ENCODE measurements at regions not wholly inside any gene's neighbourhood (a gene's known extent, or its start where the extent isn't known, plus 50 kb on each side); places are given as distances from the start of the nearest gene placed in this dataset.

DNA sequence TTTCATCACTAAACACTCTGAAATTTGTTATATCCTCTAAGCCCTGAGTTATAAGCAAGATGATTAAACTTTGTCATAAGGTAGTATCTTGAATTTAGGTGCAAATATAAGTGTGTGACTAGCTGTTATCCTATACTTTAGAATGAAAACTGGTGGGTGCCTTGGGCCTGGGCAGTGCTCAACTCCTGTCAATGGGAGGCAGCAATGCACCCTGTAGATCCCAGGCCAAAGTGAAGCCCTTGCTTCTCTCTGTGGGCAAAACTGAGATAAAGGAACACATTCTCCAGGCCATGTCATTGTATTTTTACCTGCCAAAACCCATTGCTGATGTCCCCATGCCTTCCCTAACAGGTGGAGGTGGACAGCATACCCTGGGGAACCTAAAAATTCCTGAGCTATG, 525.2 kb downstream of the TNS1 start:
- Histone ChIP-seq H3K79me2 (ENCODE audit: low read length) (no peaks in the 10 kb centered on the region), H3K27me3 (ENCODE audit: low read length) (no peaks in the 10 kb centered on the region), H3K9ac (ENCODE audit: low read length) (no peak overlapping the region), H3K9me2 (replicated peaks; ENCODE audit: insufficient read depth, low read length) (no peaks in the 10 kb centered on the region), H4K20me1 (ENCODE audit: insufficient read depth, low read depth, low read length) (no peaks in the 10 kb centered on the region), H2AFZ (ENCODE audit: low read length) (no peak overlapping the region), H3K27ac (ENCODE audit: low read length) (no peak overlapping the region), H3K9me3 (ENCODE audit: low read length) (no peaks in the 10 kb centered on the region), H3K4me1 (ENCODE audit: low read length) (no peaks in the 10 kb centered on the region), H3K36me3 (ENCODE audit: insufficient read depth, low read length) (no peaks in the 10 kb centered on the region), H3K4me2 (ENCODE audit: low read depth, low read length, poor library complexity, severe bottlenecking) (no peak overlapping the region), H3K4me3 (ENCODE audit: low read length) (no peak overlapping the region)
- DNase-seq, result no peak

- Histone ChIP-seq H3K9ac (ENCODE audit: low read length) (no peak overlapping the region), H3K4me3 (ENCODE audit: low read length) (no peak overlapping the region), H4K20me1 (ENCODE audit: insufficient read depth, low read depth, low read length) (no peaks in the 10 kb centered on the region), H3K79me2 (ENCODE audit: low read length) (no peaks in the 10 kb centered on the region), H3K36me3 (ENCODE audit: insufficient read depth, low read length) (no peaks in the 10 kb centered on the region), H3K4me1 (ENCODE audit: low read length) (no peaks in the 10 kb centered on the region), H3K27me3 (ENCODE audit: low read length) (no peaks in the 10 kb centered on the region), H3K9me2 (replicated peaks; ENCODE audit: insufficient read depth, low read length) (no peaks in the 10 kb centered on the region), H2AFZ (ENCODE audit: low read length) (no peak overlapping the region), H3K27ac (ENCODE audit: low read length) (no peak overlapping the region), H3K9me3 (ENCODE audit: low read length) (no peaks in the 10 kb centered on the region), H3K4me2 (ENCODE audit: low read depth, low read length, poor library complexity, severe bottlenecking) (no peak overlapping the region)
- DNase-seq, result no peak
Measured at GRCh38 chr2:217475791-217476190, 527.0 kb downstream of the TNS1 start.

GRCh38 chr2:217475101-217475500, 527.7 kb downstream of the TNS1 start:
- Histone ChIP-seq H3K27ac (ENCODE audit: low read length) (no peak overlapping the region), H2AFZ (ENCODE audit: low read length) (no peak overlapping the region), H3K27me3 (ENCODE audit: low read length) (no peaks in the 10 kb centered on the region), H3K9me2 (replicated peaks; ENCODE audit: insufficient read depth, low read length) (no peaks in the 10 kb centered on the region), H3K4me1 (ENCODE audit: low read length) (no peaks in the 10 kb centered on the region), H3K36me3 (ENCODE audit: insufficient read depth, low read length) (no peaks in the 10 kb centered on the region), H3K9ac (ENCODE audit: low read length) (no peak overlapping the region), H3K4me3 (ENCODE audit: low read length) (no peak overlapping the region), H3K9me3 (ENCODE audit: low read length) (no peaks in the 10 kb centered on the region), H3K4me2 (ENCODE audit: low read depth, low read length, poor library complexity, severe bottlenecking) (no peak overlapping the region), H3K79me2 (ENCODE audit: low read length) (no peaks in the 10 kb centered on the region), H4K20me1 (ENCODE audit: insufficient read depth, low read depth, low read length) (no peaks in the 10 kb centered on the region)
- no peak for DNase-seq

DNA sequence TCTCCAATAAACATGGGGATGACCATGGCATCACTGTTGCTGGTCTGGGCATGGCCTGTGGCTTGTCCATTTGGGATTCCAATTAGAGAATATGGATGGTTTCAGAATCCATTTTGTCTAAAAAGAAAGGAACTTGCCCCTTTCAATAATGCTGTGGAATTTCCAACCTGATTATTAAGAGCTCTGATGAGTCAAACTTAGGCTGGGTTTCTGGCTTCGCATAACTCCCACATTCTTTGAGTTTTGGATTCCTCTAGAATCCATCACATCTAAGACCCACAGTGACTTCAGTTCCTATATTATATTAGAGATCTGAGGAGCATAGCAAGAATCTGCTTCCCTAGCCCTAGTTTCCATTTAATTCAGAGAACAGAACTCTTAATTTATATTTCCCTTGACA, 531.5 kb downstream of the TNS1 start:
- Histone ChIP-seq H3K27ac (ENCODE audit: low read length) (no peak overlapping the region), H3K36me3 (ENCODE audit: insufficient read depth, low read length) (no peaks in the 10 kb centered on the region)
- no peak for DNase-seq

GRCh38 chr2:217469203-217469810, 533.5 kb downstream of the TNS1 start:
- no peaks in the 10 kb centered on the region for H3K79me2 ChIP-seq (ENCODE audit: low read length)
- no peaks in the 10 kb centered on the region for H3K4me1 ChIP-seq (ENCODE audit: low read length)
- no peaks in the 10 kb centered on the region for H3K9me3 ChIP-seq (ENCODE audit: low read length)
- H3K4me3 ChIP-seq (ENCODE audit: low read length), result no peak overlapping the region
- H3K36me3 ChIP-seq (ENCODE audit: insufficient read depth, low read length), result no peaks in the 10 kb centered on the region
- H4K20me1 ChIP-seq (ENCODE audit: insufficient read depth, low read depth, low read length), result no peaks in the 10 kb centered on the region
- no peak overlapping the region for H2AFZ ChIP-seq (ENCODE audit: low read length)
- H3K27me3 ChIP-seq (ENCODE audit: low read length), result no peaks in the 10 kb centered on the region
- no peak overlapping the region for H3K9ac ChIP-seq (ENCODE audit: low read length)
- no peak overlapping the region for H3K27ac ChIP-seq (ENCODE audit: low read length)
- no peaks in the 10 kb centered on the region for H3K9me2 ChIP-seq (replicated peaks; ENCODE audit: insufficient read depth, low read length)
- no peak overlapping the region for H3K4me2 ChIP-seq (ENCODE audit: low read depth, low read length, poor library complexity, severe bottlenecking)
- DNase-seq, result no peak

More for the DNA sequence above, 531.5 kb downstream of the TNS1 start:
- no peak overlapping the region for H2AFZ ChIP-seq (ENCODE audit: low read length)
- H3K4me2 ChIP-seq (ENCODE audit: low read depth, low read length, poor library complexity, severe bottlenecking), result no peak overlapping the region
- no peaks in the 10 kb centered on the region for H3K79me2 ChIP-seq (ENCODE audit: low read length)
- no peak overlapping the region for H3K9ac ChIP-seq (ENCODE audit: low read length)
- H3K27me3 ChIP-seq (ENCODE audit: low read length), result no peaks in the 10 kb centered on the region
- H3K4me1 ChIP-seq (ENCODE audit: low read length), result no peaks in the 10 kb centered on the region
- H3K9me3 ChIP-seq (ENCODE audit: low read length), result no peaks in the 10 kb centered on the region
- no peaks in the 10 kb centered on the region for H3K9me2 ChIP-seq (replicated peaks; ENCODE audit: insufficient read depth, low read length)
- H4K20me1 ChIP-seq (ENCODE audit: insufficient read depth, low read depth, low read length), result no peaks in the 10 kb centered on the region
- H3K4me3 ChIP-seq (ENCODE audit: low read length), result no peak overlapping the region

- Histone ChIP-seq H3K4me2 (ENCODE audit: low read depth, low read length, poor library complexity, severe bottlenecking) (no peak overlapping the region), H2AFZ (ENCODE audit: low read length) (no peak overlapping the region), H3K36me3 (ENCODE audit: insufficient read depth, low read length) (no peaks in the 10 kb centered on the region), H3K9ac (ENCODE audit: low read length) (no peak overlapping the region), H4K20me1 (ENCODE audit: insufficient read depth, low read depth, low read length) (no peaks in the 10 kb centered on the region), H3K9me2 (replicated peaks; ENCODE audit: insufficient read depth, low read length) (no peaks in the 10 kb centered on the region), H3K4me3 (ENCODE audit: low read length) (no peak overlapping the region), H3K79me2 (ENCODE audit: low read length) (no peaks in the 10 kb centered on the region), H3K4me1 (ENCODE audit: low read length) (no peaks in the 10 kb centered on the region), H3K27me3 (ENCODE audit: low read length) (no peaks in the 10 kb centered on the region), H3K9me3 (ENCODE audit: low read length) (no peaks in the 10 kb centered on the region), H3K27ac (ENCODE audit: low read length) (no peak overlapping the region)
- no peak for DNase-seq
Measured at GRCh38 chr2:217468042-217468830, 534.6 kb downstream of the TNS1 start.

- Histone ChIP-seq H3K4me3 (ENCODE audit: low read length) (no peak overlapping the region), H4K20me1 (ENCODE audit: insufficient read depth, low read depth, low read length) (no peaks in the 10 kb centered on the region), H2AFZ (ENCODE audit: low read length) (no peak overlapping the region), H3K9me3 (ENCODE audit: low read length) (no peaks in the 10 kb centered on the region), H3K9me2 (replicated peaks; ENCODE audit: insufficient read depth, low read length) (no peaks in the 10 kb centered on the region), H3K36me3 (ENCODE audit: insufficient read depth, low read length) (no peaks in the 10 kb centered on the region), H3K9ac (ENCODE audit: low read length) (no peak overlapping the region), H3K79me2 (ENCODE audit: low read length) (no peaks in the 10 kb centered on the region), H3K4me2 (ENCODE audit: low read depth, low read length, poor library complexity, severe bottlenecking) (no peak overlapping the region), H3K4me1 (ENCODE audit: low read length) (no peaks in the 10 kb centered on the region), H3K27ac (ENCODE audit: low read length) (no peak overlapping the region), H3K27me3 (ENCODE audit: low read length) (no peaks in the 10 kb centered on the region)
- DNase-seq, result no peak
Measured at GRCh38 chr2:217467331-217467730, 535.5 kb downstream of the TNS1 start.

GRCh38 chr2:217466805-217467204, 536.0 kb downstream of the TNS1 start:
- Histone ChIP-seq H3K27me3 (ENCODE audit: low read length) (no peaks in the 10 kb centered on the region), H3K4me3 (ENCODE audit: low read length) (no peak overlapping the region), H3K36me3 (ENCODE audit: insufficient read depth, low read length) (no peaks in the 10 kb centered on the region), H2AFZ (ENCODE audit: low read length) (no peak overlapping the region), H3K4me1 (ENCODE audit: low read length) (no peaks in the 10 kb centered on the region), H3K27ac (ENCODE audit: low read length) (no peak overlapping the region), H3K9me3 (ENCODE audit: low read length) (no peaks in the 10 kb centered on the region), H3K9ac (ENCODE audit: low read length) (no peak overlapping the region), H3K79me2 (ENCODE audit: low read length) (no peaks in the 10 kb centered on the region), H3K4me2 (ENCODE audit: low read depth, low read length, poor library complexity, severe bottlenecking) (no peak overlapping the region), H4K20me1 (ENCODE audit: insufficient read depth, low read depth, low read length) (no peaks in the 10 kb centered on the region), H3K9me2 (replicated peaks; ENCODE audit: insufficient read depth, low read length) (no peaks in the 10 kb centered on the region)
- no peak for DNase-seq
